Stimulated activated memory B cell treated with anti-CD40 and anti-IgM and Interleukin-4, amounts not matched to agents 10 μg/mL and 1 μg/mL and 100 μg/mL, for 72 hours (primary cell): ENCODE measurements at regions not wholly inside any gene's neighbourhood (a gene's known extent, or its start where the extent isn't known, plus 50 kb on each side); places are given as distances from the start of the nearest gene placed in this dataset.
"Not testable (repeated sequence)": the region's sequence is repeated elsewhere in the genome, so short reads cannot be mapped to it uniquely, and the experiment has no call there.

Experiments
- ATAC-seq: fragments of 150-1000 bp; cut with Tn5 transposase; 2 replicates; pipeline ENCODE4 v1.10.0; 2021
- H3K27ac Mint-ChIP-seq: one replicate; pipeline ENCODE4 v1.8.0; 2022; ENCODE audit warnings: mild to moderate bottlenecking, mixed read lengths
- H3K27me3 Mint-ChIP-seq: one replicate; pipeline ENCODE4 v1.8.0; 2022; ENCODE audit warnings: mixed read lengths
- H3K36me3 Mint-ChIP-seq: one replicate; pipeline ENCODE4 v1.8.0; 2022; ENCODE audit warnings: mixed read lengths
- H3K4me1 Mint-ChIP-seq: one replicate; pipeline ENCODE4 v1.8.0; 2022; ENCODE audit warnings: mixed read lengths
- H3K4me3 Mint-ChIP-seq: one replicate; pipeline ENCODE4 v1.8.0; 2022; ENCODE audit warnings: mild to moderate bottlenecking, moderate library complexity, mixed read lengths
- H3K9me3 Mint-ChIP-seq: one replicate; pipeline ENCODE4 v1.8.0; 2022; ENCODE audit warnings: mixed read lengths

DNA sequence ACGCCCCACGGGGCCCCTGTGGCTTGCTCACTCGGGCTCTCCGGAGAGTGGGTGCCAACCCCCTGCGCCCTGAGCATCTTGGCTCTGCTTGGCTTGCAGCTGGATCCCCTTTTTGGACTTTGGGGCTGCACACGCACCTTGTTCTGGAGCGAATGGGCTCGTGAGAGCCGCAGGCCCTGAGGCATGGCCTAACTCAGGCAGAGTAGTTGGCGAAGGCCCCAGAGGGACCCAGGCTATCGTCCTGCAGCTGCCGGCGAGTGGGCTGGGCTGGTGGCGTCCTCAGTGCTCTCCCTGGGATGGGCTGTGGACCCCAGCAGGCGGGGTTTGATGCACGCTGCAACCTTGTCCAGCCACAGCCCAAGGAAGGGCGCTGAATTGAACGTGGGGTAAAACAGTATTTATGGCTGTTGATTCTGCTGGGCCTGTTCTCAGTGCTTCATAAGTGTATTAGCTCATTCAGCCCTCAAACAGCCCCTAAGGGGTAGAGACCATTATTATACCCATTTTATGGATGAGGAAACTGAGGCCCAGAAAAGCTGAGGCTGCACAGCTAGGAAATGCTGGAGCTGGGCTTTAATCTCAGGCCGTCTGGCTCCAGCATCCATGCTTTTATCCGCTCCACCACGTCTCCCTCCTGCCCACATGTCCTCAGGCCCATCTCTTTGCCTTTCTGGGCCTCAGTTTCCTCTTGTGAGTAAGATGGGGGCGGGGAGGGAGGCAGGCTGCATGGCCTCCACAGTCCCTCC lies 171.2 kb upstream of the CIBAR2 start:
- H3K9me3 Mint-ChIP-seq, result no peaks in the 10 kb centered on the region
- no peaks in the 10 kb centered on the region for H3K36me3 Mint-ChIP-seq
- no peak for ATAC-seq
- peaks cover 26% of the 10 kb centered on the region for H3K27me3 Mint-ChIP-seq
- no peaks in the 10 kb centered on the region for H3K4me1 Mint-ChIP-seq
- no peak overlapping the region for H3K4me3 Mint-ChIP-seq
- H3K27ac Mint-ChIP-seq, result no peak overlapping the region

- ATAC-seq, result no peak
- no peaks in the 10 kb centered on the region for H3K9me3 Mint-ChIP-seq
- no peaks in the 10 kb centered on the region for H3K4me1 Mint-ChIP-seq
- H3K36me3 Mint-ChIP-seq, result no peaks in the 10 kb centered on the region
- peaks cover 29% of the 10 kb centered on the region for H3K27me3 Mint-ChIP-seq
- no peak overlapping the region for H3K27ac Mint-ChIP-seq
- no peak overlapping the region for H3K4me3 Mint-ChIP-seq
Measured at GRCh38 chr16:85284141-85284817, 172.0 kb upstream of the CIBAR2 start.

- no peak overlapping the region for H3K4me3 Mint-ChIP-seq
- no peaks in the 10 kb centered on the region for H3K9me3 Mint-ChIP-seq
- peaks cover 43% of the 10 kb centered on the region for H3K27me3 Mint-ChIP-seq
- no peaks in the 10 kb centered on the region for H3K4me1 Mint-ChIP-seq
- no peak overlapping the region for H3K27ac Mint-ChIP-seq
- no peak for ATAC-seq
- H3K36me3 Mint-ChIP-seq, result no peaks in the 10 kb centered on the region
Measured at GRCh38 chr16:85285681-85286065, 173.4 kb upstream of the CIBAR2 start.

GRCh38 chr16:85286066-85286831 lies 174.0 kb upstream of the CIBAR2 start:
- H3K36me3 Mint-ChIP-seq, result no peaks in the 10 kb centered on the region
- ATAC-seq, result no peak
- no peaks in the 10 kb centered on the region for H3K4me1 Mint-ChIP-seq
- peaks cover 47% of the 10 kb centered on the region for H3K27me3 Mint-ChIP-seq
- H3K27ac Mint-ChIP-seq, result no peak overlapping the region
- H3K4me3 Mint-ChIP-seq, result no peak overlapping the region
- H3K9me3 Mint-ChIP-seq, result no peaks in the 10 kb centered on the region

DNA sequence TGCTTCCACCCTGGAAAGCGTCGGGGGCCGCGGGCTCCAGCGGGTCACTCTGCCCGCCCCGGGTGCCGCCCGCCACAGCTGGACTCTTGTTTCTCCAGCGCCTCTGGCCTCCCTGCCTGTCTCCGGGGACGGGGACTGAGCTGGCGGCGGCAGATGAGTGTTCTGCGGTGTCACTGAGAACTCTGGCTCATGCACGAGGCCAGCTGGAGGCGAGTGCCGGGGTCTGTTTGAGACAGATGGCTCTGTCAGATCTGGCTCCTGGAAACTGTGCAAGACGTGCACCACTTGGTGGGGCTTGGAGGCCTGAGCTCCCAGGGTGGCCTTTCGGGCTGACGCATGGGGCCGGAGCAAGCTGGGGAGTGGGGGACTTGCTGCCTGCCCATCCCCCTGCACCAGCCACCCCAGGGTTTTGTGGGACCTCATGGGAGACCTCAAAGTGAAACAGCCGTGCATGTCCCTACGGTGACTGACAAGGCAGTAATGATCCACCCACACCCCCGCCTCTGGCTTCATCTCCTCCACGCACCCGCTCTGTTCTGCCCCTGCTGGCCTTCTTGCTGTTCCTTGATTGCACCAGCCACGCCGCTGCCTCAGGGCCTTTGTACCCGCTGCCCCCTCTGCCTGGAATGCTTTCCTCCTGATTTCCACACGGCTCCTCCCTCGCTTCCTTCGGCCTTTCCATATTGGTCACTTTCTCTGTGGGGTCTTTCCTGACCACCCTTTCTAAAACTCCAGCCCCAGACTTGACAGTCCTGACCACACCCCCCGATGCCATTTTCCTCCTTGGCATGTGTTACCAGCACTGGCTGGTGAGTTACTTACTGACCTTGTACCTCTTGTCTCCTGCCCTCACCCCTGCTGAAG lies 174.9 kb upstream of the CIBAR2 start:
- peaks cover 56% of the 10 kb centered on the region for H3K27me3 Mint-ChIP-seq
- H3K9me3 Mint-ChIP-seq, result no peaks in the 10 kb centered on the region
- no peak overlapping the region for H3K27ac Mint-ChIP-seq
- H3K4me1 Mint-ChIP-seq, result no peaks in the 10 kb centered on the region
- ATAC-seq, result no peak
- H3K4me3 Mint-ChIP-seq, result no peak overlapping the region
- no peaks in the 10 kb centered on the region for H3K36me3 Mint-ChIP-seq

- H3K4me3 Mint-ChIP-seq, H3K27ac Mint-ChIP-seq, H3K36me3 Mint-ChIP-seq, H3K9me3 Mint-ChIP-seq, H3K4me1 Mint-ChIP-seq, ATAC-seq: not testable (repeated sequence)
- H3K27me3 Mint-ChIP-seq, result peaks cover 56% of the 10 kb centered on the region
Measured at GRCh38 chr16:85287815-85288109, 175.5 kb upstream of the CIBAR2 start.

DNA sequence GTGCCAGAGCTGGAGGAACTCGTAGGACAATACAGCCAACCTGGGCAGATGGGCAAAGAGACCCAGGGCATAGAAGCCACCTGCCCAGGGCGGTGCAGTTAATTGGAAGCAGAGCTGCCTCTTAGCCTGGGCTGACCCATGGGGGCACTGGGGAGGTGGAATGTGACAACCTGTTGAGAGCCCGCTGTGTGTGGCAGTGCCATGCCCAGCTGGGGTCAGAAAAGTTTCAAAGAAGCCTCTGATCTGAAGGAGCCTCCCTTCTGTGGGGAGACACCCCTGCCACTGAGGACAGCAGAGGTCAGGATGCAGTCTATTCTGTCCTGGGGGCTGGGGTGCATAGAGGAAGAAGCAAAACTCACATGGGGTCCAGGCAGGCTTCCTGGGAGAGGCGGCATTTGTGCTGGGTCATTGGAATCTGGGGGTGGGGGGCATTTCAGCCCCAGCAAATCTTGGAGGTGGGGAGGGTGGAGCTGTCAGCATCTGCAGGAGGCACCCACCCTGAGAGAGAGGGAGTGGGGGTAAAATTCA lies 176.1 kb upstream of the CIBAR2 start:
- H3K36me3 Mint-ChIP-seq, result no peaks in the 10 kb centered on the region
- peak; percentile 5 for ATAC-seq
- no peak overlapping the region for H3K4me3 Mint-ChIP-seq
- no peaks in the 10 kb centered on the region for H3K4me1 Mint-ChIP-seq
- no peaks in the 10 kb centered on the region for H3K9me3 Mint-ChIP-seq
- H3K27ac Mint-ChIP-seq, result no peak overlapping the region
- peaks cover 56% of the 10 kb centered on the region for H3K27me3 Mint-ChIP-seq

DNA sequence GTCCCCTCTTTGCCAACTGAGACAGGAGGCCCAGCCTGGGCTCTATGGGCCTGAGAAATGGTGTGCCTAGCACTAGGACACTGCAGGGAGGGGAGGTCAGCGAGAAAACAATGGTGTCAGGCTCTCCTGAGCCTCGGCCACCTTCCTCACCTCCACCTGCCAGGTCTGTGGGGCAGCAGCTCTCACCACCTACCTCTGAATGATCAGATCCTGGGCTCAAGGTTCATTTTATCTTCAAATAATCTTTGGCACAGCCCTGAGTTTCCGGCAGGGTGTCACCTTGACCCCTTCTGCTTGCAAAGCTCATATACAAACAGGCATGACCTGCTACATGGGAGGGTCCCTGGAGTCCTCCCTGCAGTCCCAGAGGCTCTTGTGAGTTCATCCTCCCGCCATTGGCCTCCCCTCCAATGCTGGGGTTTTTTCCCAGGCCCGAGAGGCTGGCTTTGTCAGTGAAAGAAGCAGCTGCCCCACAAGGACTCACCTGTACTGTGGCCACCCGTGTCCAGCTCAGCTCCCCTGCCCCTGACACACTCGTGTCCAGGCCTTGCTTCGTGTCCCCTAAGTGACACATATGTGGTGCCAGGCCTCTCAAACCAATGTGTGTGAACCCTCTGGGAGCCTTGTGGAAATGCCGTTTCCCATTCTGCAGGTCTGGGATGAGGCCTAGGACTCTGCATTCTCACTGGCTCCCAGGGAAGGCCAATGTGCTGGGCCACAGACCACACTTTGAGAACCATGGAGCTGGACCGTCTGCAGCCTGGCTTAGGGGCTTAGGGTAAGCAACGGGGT lies 176.8 kb upstream of the CIBAR2 start:
- no peaks in the 10 kb centered on the region for H3K9me3 Mint-ChIP-seq
- H3K4me1 Mint-ChIP-seq, result no peaks in the 10 kb centered on the region
- no peak overlapping the region for H3K27ac Mint-ChIP-seq
- H3K36me3 Mint-ChIP-seq, result no peaks in the 10 kb centered on the region
- peaks cover 56% of the 10 kb centered on the region for H3K27me3 Mint-ChIP-seq
- no peak for ATAC-seq
- H3K4me3 Mint-ChIP-seq, result no peak overlapping the region

- no peaks in the 10 kb centered on the region for H3K36me3 Mint-ChIP-seq
- no peak for ATAC-seq
- no peaks in the 10 kb centered on the region for H3K4me1 Mint-ChIP-seq
- H3K27me3 Mint-ChIP-seq, result peaks cover 56% of the 10 kb centered on the region
- no peaks in the 10 kb centered on the region for H3K9me3 Mint-ChIP-seq
- no peak overlapping the region for H3K4me3 Mint-ChIP-seq
- H3K27ac Mint-ChIP-seq, result no peak overlapping the region
Measured at GRCh38 chr16:85289760-85290625, 177.7 kb upstream of the CIBAR2 start.

GRCh38 chr16:85290626-85291301 lies 178.5 kb upstream of the CIBAR2 start:
- Mint-ChIP-seq H3K4me1 (no peaks in the 10 kb centered on the region), H3K9me3 (no peaks in the 10 kb centered on the region), H3K27ac (no peak overlapping the region), H3K4me3 (no peak overlapping the region), H3K36me3 (no peaks in the 10 kb centered on the region), H3K27me3 (peaks cover 55% of the 10 kb centered on the region)
- ATAC-seq, result no peak

DNA sequence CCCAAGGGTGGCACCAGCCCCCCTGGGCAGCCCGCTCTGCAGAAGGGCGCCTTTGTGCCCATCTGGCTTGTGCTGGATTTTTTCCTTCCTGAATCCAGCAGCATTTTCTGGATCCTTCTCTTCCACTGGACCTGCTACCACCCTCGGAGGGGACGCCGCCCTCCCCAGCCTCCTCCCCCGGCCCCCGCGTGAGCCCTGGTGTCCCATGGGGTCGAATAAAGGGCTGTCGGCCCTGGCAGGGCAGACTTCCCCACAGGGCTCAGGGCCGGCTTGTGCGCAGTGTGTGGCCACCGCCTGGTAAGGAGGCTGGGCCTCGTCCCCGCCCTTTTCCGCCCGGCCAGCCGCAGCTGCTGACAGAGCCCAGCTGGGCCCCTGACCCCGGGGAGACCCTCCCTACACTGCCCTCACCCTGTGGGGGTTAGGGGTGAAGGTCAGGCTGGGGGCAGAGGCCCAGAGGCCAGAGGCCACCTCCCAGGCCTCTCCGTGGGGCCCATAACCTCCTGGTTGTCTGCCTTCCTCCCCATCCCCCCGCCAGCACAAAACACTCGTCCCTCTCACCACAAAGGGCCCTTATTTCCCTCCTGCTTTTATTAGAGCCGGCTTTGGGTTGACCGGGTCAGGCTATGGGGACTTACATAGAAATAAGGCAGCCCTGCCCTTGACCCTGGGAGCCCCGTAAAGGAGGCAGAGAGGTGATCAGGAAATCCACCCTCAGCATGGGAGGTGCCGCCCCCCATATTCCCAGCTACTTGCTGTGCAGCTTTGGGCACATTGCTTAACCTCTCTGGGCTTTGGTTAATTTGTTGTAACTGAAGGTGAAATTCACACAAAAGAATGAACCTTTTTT lies 179.3 kb upstream of the CIBAR2 start:
- H3K27ac Mint-ChIP-seq, result no peak overlapping the region
- peaks cover 52% of the 10 kb centered on the region for H3K27me3 Mint-ChIP-seq
- no peak overlapping the region for H3K4me3 Mint-ChIP-seq
- H3K9me3 Mint-ChIP-seq, result no peaks in the 10 kb centered on the region
- no peak for ATAC-seq
- H3K36me3 Mint-ChIP-seq, result no peaks in the 10 kb centered on the region
- no peaks in the 10 kb centered on the region for H3K4me1 Mint-ChIP-seq

DNA sequence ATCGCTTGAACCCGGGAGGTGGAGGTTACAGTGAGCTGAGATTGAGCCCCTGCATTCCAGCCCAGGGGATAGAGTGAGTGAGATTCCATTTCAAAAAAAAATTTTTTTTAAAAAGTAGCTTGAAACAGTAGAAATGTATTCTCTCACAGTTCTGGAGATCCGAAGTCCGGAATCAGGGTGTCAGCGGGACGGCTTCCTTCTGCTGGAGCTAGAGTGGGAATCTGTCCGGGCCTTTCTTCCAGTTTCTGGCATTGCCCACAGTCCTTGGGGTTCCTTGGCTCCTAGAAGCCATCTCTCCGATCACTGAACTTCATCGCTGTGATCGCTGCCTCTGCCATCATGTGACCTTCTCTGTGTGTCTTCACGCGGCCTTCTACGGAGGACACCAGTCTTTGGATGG lies 181.2 kb upstream of the CIBAR2 start:
- Mint-ChIP-seq H3K9me3 (no peaks in the 10 kb centered on the region), H3K4me1 (peaks cover 7% of the 10 kb centered on the region), H3K27ac (no peak overlapping the region), H3K36me3 (no peaks in the 10 kb centered on the region), H3K27me3 (peaks cover 42% of the 10 kb centered on the region), H3K4me3 (no peak overlapping the region)
- ATAC-seq, result no peak
